ENCODE measurements at regions not wholly inside any gene's neighbourhood (a gene's known extent, or its start where the extent isn't known, plus 50 kb on each side); places are given as distances from the start of the nearest gene placed in this dataset.

DNA sequence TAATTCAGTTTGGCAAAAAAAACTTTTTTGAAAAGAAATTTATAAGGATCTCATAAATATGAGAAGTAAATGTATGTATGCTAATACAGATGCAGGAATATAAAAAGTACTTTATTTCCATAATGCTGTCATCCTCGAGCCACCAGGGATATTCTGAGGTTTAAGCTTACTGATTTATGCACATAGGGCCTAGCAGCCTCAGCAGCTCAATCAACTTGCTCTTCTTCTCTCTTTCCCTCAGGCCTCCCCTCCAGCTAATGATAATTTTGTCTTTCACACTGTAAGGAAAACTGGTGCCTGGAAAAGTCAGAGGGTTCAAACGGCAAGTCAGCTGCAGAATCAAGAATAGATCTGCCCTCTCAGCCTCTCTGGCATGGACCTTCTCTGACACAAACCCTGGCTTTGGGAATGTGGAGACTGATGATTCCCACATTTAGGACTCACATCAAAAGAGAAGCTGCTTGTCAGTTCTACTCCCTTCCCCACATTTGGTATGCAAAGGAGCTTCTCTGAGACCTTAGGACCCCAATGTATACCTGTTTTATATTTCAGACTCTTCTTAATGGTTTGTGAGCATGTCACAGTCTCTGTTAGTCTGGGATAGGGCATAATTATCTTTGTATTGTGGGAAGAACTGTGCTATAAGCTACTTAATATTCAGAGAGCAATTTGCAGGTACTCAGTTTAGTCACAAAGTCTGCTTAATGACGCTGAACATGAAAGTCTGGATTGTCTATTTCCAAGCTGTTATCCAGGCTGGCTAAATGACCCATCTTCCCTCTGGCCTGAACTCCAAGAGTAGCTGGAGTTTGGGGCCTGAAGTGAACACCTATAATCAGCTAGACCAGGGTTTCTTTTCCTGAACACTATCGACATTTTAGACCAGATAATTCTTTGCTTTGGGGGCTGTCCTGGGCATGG, 52.1 kb upstream of the DIPK1A start:
- no peak for DNase-seq

DNA sequence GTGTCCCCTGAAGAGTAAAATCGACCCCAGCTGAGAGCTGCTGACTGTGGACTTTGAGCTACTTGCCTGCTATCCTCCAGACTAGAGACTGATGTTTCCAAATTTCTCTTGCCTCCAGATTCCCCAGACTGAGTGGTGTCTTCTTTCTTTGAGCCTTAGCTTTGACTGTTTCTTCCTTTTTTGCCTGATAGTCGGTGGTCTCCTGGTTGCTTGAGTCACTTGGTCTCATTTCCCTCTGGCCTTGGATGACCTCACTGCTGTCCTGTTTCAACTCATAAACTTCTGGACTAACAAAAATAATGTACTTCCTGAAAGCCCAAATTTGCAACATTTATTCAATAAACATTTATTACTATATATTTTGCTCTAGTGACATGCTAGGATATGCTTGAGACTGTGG, 52.9 kb upstream of the DIPK1A start:
- peak; percentile 76 to 90 (median 85) for DNase-seq

DNA sequence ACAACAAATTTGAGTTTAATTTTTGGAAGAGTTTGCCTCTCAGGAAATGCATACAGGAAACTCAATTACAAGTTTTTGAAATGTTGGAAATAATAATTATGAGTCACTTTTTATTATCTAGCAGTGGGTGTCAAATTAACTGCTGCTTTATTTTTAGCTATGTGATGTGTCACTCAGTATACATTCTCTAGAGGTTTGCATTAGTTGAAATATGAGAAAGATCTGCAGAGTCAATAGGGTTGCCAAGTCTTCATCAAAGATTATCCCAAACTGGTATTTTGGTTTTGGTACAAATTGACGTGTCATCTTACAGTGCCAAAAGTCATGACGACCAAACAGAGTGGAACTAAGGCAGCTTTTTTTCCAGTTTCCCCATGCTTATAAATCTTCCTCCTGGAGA, 54.3 kb upstream of the DIPK1A start:
- DNase-seq = peak in 1 of 3 donors; percentile 49

DNA sequence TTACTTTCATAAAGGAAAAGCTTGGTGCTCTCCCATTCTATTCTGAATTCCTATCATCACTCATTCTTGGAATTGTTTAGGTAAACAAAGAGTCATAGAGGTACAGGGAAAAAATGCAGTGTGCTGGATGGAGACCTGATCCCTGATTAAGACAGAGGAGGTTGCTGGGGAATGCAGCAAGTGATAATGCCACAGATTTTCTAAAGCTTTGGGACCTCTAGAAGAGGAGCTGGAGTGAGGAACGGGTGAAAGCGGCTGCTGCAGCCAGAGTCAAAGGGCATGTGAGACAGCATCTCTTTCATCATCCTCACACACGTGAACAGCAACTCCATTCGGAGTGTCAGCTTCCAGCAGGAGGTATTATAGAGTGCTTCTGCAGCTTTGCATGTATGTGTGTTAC, 54.9 kb upstream of the DIPK1A start:
- DNase-seq = no peak

DNA sequence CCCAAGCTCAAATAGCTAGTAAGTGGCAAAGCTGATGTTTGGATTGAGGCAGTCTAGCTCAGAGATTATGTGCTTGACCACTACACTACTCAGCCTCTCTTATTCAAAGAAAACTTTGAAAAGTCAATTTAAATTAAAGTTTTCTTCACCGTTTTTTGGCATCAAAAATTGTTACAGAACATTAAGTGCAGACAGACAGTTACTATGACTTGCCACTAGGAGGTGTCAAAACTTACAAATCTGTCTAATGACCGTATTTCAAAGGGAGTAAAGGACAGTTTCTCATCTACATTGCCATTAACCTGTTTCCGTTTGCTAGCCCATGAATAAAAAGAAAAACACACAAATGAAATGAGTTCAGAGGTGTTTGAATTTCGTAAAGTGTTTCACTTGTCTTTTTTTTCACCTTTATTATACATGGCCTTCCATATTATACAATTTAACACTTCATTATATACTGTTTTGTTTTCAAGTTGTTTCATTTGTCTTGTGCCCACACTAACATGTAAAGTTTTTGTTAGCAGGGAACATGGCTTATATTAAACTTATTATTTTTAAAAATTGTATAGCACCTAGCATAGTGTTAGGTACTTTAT, 57.4 kb upstream of the MTF2 start:
- DNase-seq = peak; percentile 61 to 78 (median 77)

DNA sequence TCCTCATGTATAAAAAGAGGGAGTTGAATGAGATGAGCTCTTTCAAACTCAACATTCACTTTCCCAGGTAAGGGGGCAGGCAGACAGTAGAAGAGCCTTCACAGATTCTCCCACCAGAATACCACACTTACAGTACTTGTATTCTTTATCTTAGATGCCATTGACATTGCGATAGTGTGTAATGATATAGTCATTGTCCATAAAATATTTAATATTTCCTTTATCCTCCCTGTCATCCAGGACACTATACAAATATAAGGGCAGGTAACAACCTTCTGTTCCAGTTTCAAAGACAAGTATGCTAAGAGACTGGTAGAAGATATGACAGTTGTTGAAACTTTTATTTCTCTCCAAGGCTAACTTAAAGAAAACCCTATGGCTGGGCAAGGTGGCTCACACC, 56.5 kb upstream of the MTF2 start:
- no peak for DNase-seq

DNA sequence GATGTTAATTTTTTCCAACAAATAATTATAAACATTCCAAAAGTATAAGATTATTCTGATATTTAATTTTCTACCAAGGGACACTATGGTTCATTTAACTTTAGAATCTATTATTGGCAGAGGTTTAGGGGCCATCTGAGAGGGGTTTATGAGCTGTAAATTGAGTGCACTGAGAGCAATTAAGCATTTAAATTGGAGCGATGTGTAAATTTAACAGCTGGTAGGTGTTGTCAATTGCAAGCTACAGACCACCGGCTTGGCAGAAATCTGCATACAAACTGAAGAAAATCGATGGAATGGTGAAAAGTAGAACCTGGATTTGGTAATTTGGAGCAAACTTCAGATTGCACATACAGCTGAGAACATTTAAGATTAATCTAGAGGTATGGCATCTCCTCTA, 55.8 kb upstream of the MTF2 start:
- no peak for DNase-seq

DNA sequence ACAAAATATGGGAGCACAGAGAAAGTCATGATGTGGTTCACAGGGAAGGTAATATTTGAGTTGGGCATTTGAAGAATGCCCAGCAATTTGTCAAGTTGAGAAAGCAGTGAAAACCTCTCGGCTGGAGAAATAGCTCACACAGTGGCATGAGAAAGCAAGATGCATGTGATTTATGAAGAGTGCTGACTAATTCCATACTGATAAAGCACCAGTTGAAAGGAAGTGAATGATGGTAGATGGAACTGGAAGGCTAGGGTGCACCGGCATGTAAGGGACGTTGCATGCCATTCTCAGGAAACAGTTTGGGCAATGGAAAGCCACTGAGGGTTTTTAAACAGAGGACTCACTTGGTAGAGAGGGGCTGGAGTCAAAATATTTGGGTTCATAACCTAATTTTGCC, 53.5 kb upstream of the MTF2 start:
- peak in 1 of 3 donors; percentile 12 for DNase-seq

DNA sequence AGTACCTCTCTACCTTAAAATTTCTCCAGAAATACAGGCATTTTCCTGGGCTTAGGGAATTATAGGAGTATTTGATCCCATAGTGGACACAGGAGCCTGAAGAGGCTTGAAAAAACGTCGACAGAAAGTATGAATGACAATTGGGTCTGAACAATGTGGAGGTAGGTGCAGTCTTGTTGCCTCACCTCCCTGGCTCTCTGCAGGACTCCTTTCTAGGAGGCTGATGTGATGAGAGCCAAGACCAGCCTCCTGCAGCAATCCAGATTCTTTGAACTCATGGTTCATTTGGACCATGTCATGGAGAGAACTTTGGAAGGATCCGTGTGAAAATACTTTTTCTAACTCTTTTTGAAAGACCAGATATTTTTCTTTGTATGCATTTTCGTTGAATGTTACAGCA, 50.5 kb upstream of the MTF2 start:
- DNase-seq = no peak
